ENCODE measurements at regions not wholly inside any gene's neighbourhood (a gene's known extent, or its start where the extent isn't known, plus 50 kb on each side); places are given as distances from the start of the nearest gene placed in this dataset.

DNA sequence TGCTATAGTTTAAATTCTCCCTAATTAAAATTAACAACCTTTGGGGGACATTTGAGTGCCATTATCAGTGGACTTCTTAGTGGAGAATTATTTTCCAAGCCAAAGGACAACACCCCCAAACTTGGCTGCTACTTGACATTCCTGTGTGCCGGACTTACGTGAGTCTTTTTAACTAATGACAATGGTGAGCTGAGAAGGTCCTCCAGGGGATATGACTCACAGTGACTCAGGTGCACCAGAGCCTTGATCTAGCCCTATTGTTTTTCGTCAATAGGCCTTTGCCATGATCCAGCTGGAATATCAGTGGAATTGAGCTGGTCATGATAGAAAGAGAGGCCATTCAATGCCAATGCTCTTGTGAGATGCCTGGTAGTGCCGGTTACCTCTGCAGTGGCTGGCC, 118.1 kb upstream of the CXCR4 start:
- no peak for DNase-seq

- no peak for DNase-seq
Measured at GRCh38 chr2:136235546-136235945, 117.6 kb upstream of the CXCR4 start.

GRCh38 chr2:136234261-136234660, 116.3 kb upstream of the CXCR4 start:
- DNase-seq: no peak

DNA sequence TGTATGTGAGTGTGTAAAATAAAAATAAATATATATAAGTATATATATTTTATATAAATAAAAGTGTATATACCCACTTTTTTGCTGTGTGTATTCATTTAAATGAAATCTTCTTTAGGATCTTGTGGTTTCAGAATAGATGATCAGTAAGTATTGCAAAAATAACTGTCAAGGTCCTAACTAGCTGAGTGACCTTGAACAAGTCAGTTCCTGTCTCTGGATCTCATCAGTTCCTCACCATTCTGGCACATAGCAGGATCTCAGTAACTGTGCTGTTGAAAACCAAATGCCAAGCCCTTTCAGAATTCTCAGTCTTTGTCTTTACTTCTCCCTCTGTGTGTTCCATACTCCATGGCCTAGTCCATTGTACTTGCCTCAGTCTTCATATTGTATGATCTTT, 115.3 kb upstream of the CXCR4 start:
- DNase-seq: no peak

DNA sequence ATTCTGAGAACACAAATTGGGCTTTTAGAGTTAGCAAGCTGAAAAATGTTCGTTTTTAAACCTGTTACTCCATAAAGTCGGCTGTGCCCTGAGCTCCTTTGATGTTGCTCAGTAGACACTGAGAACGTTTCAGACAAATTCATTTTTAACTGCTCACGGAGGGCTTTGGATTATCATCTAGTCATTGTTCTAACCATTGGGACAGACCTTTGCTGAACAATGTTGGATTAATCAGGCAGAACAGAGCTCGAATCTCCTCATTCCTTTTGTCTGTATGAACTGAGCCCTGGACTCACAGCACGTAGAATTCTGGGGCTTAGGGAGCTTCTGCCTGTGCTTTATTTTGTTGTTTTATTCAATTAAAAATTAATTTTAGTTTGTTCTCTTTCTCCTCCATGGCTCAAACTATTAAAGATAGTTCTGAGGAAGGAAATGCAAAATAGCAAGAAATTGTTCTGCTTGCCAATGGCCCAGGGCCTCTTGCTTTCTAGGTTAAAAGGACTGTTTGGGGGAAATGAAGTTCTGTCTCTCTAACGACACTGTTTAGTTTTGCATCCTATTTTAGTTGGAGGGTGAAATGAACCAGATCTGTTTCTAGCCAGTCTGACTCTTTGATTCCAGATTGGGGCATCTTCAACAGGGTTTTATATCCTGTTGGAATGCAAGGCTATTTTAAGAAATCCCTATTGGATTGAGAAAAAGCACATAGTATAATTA, 114.7 kb upstream of the CXCR4 start:
- no peak for DNase-seq

DNA sequence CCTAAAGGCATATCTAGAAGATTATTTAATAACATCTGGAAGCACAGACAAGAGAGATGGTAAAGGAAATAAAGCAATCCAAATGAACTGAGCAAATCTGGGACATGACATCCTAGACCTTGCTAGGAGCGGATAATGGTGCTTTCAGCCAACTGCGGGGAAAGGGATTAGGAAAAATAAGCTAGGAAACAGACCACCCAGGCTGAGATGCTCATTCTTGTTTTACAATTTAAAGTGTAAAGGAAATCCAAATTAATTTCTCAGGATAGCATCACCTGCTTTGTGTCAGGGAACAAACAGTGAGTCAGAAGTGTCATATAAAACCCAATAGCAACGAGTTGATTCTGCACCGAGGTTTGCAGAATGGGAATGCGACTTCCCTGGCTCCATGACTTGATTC, 112.5 kb upstream of the CXCR4 start:
- DNase-seq: no peak

- DNase-seq: no peak
Measured at GRCh38 chr2:136226903-136227302, 109.0 kb upstream of the CXCR4 start.

DNA sequence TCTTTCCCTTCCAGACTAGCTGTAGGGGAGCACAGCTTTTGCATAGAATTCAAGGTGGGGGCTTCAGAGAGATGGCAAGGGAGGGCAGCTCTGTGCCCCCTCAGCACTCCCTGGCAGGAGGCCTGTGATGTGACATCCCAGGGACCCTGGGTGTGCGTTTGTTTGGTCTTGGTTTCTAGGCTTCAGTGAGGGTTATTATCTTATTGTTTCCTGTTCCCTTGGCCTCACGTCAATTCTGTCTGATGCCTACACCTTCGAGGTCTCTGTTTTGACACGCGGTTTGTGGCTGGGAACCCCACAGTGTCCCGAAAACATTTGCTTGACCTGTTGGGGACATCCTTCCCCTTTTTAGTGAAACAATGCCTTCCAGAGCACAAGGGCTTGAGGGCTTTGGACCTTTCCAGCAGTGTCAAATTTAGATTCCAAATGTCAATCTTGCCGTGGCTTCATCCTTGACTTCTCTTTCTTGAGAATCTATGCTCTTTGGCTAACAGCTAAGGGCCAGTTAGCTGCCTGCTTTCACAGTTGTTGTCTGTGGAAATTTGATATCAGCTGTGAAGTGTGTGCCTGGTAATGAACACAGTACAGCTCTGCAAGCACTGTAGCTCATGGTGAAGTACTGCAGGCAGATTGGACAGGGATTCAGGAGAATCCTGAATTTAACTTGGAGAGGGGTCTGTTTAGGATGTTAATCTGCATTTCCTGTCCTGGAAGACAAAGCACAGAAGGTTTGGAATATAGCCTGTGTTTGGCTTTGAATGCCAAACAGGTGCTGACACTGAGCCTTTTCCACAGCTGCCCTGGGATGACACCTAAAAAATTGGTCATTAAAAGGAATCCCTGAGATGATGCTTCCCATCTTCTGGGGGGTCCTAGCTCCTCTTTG, 108.2 kb upstream of the CXCR4 start:
- no peak for DNase-seq

DNA sequence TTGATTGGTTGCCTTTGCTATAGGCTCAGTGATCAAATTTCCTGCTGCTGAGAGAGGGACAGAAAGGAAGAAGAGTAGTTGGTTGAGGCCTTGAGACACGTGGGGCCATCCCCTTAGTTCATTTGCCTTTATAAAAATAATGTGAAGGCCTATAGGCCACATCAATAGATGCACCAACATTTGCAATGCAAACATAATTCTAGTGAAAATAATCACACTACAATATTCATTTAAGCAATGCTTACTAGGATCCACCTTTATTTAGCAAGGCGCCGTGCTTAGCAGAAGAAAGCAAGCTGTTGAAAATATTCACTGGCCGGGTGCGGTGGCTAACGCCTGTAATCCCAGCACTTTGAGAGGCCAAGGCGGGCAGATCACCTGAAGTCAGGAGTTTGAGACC, 105.3 kb upstream of the CXCR4 start:
- DNase-seq: no peak

DNA sequence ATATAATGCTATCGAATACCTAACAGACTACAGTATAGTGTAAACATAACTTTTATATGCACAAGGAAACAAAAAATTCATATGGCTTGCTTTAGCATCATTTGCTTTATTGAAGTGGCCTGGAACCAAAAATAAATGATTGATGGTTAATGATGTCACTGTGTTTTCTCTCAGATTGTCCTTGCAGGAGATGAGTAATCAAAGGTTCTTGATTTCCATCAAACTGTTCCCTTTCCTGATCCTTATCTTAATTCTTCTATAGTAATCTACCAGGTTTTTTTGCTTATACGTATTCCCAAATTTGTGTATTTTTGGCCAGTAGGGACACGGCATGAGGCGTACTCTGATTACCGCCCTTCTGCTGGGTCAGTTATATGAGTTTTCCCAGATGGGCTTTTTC, 104.9 kb upstream of the CXCR4 start:
- DNase-seq: no peak

GRCh38 chr2:136221026-136221425, 103.1 kb upstream of the CXCR4 start:
- DNase-seq: no peak

GRCh38 chr2:136219963-136220362, 102.0 kb upstream of the CXCR4 start:
- no peak for DNase-seq

DNA sequence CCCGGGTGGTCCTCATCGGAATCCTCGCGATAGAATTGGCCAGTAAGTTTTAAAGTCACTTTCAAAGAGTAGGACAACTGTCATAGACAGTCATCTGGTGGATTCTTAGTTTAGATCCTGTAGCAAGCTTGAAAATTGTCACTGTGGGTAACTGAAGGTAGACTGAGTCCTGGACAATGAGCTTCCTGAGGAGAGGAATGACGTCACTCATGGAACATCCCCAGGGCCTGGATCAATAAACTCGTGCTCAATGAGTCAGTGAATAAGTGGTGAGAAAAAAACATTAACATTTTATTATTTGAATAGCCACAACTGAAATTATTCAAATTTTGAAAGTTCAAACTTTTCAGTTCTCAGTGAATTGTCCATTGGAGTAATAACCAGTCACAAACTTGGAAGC, 101.4 kb upstream of the CXCR4 start:
- no peak for DNase-seq

GRCh38 chr2:136217996-136218395, 100.0 kb upstream of the CXCR4 start:
- DNase-seq: no peak

DNA sequence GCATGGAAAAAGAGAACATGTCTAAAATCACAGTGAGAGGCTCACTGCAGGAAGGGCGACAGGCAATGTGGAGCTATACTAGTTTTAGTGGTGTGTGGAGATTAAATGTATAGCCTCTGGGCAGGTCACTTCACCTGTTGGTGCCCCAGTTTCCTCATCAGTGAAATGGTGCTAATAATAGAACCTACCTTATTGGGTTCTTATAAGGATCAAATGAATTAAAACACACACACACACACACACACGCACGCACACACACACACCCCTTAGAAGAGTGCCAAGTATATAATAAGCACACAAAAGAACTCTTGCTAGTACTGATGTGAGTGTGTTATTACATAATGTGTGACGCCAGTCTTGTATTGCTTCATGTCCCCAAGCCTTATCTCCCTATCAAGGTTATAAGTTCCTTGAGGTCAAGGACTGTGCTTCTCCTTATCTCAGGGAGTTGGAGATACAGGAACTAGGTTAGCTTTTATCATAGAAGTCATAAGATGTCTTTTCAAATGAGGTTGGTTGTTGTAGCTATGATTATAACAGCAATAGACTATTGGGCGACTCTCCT, 98.0 kb upstream of the CXCR4 start:
- DNase-seq: no peak

- DNase-seq: no peak
Measured at GRCh38 chr2:136215449-136215848, 97.5 kb upstream of the CXCR4 start.

DNA sequence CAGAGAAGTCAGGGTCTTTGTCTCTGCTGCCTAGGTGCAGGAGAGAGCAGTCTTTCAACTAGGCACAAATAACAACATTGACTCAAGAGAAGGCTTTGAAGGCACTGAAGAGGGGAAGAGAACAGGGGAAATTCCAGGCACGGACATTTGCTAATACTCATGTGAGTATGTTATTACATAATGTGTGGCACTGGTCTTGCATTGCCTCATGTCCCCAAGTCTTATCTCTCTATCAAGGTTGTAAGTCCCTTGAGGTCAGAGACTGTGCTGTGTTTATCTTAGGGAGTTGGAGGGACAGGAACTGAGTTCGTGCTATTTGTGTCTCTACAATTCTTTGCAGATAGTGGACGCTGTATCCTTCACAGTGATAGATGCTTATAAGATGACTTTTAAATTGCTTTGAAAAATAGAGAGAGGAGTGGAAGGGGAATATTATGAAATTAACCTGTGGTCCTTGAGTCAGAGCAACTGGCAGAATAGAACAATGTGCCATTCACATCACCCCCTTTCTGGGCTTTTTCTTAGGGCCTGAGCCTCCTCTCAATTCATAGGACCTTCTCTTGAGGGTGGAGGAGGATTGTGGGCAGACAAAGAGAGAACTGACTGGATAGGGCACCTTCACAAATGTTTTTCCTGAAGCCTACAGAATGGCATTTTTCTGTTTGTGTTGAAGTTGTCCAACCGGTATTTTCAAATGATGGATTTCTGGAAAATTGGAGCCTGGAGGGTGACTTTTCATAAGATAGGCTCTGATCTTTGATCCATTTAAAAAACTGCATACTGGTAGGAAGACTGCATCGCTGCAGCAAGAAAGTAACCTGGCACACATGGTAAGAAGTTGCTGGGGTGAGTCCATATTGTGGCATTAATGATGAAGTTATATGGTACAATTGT, 96.6 kb upstream of the CXCR4 start:
- DNase-seq: no peak

GRCh38 chr2:136213836-136214235, 95.9 kb upstream of the CXCR4 start:
- DNase-seq: no peak

- DNase-seq: peak; percentile 22
Measured at GRCh38 chr2:136212426-136213378, 94.8 kb upstream of the CXCR4 start.

DNA sequence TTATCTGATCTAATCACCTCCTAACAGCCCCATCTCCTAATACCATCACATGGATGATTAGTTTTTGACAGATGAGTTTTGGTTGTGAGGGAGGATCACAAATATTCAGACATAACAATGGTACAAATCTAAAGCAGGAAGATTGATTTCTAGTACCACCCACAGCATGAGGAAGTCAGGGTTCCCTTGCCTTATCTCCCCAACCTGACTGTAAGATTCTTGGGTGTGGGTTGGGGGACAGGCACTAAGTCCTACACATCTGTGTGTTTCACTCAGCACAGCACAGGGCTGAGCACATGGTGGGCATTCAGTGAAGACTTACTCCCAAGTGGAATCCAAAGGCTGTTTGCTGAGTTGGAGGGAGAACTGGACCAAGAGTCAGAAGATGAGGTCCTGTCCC, 93.8 kb upstream of the CXCR4 start:
- DNase-seq: no peak

- no peak for DNase-seq
Measured at GRCh38 chr2:136210822-136211221, 92.9 kb upstream of the CXCR4 start.

DNA sequence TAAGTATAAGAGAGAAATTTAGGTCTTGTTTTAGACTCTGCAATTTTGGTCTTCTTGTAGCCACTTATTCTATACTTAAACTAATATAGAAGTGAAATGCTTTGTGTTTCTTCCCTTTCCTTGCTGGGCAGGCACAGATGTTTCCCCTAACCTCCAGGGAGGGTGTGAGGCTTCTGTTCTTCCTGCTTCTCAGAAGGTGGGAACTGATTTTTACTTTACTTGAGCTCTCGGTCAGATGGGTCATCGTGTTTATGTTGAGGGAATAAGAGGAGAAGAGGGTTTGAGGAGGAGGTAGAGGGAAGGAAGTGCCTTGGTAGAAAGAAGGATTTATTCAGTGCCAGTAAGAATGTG, 92.5 kb upstream of the CXCR4 start:
- no peak for DNase-seq

Data from activated effector memory CD4-positive, alpha-beta T cell treated with Interleukin-2 at 50 U/mL for 16 hours (primary cell).